Psoas muscle (tissue), 7 donors: ENCODE measurements at regions not wholly inside any gene's neighbourhood (a gene's known extent, or its start where the extent isn't known, plus 50 kb on each side); places are given as distances from the start of the nearest gene placed in this dataset.
A peak's percentile ranks its signal among the peaks of the same experiment; 100 is the strongest.

Experiments
- ATAC-seq, 4 donors: fragments of 200-7000 bp; cut with Tn5 transposase; one replicate each; pipeline ENCODE4 v1.9.1; 2020; ENCODE audit warnings: moderate library complexity in 3 of 4, mild to moderate bottlenecking in 2 of 4
- DNase-seq, 2 donors: peaks; one replicate each; pipeline ENCODE4 v3.0.0-alpha.2; 2020
- H3K27ac ChIP-seq: fragments of 200-600 bp; one replicate; pipeline ENCODE4 v1.8.0; 2022
- H3K27me3 ChIP-seq, 3 donors: fragments of 200-600 bp in 1 of 3; one replicate each; pipeline versions ENCODE4 v1.6.1 to v1.8.0; 2013 to 2022; ENCODE audit warnings: low read length in 2 of 3, mild to moderate bottlenecking in 2 of 3, moderate library complexity in 1 of 3; ENCODE audit not compliant: insufficient read depth in 3 of 3
- H3K36me3 ChIP-seq, 2 donors: fragments of 200-600 bp in 1 of 2; one replicate each; pipeline versions ENCODE4 v1.6.1 to v1.8.0; 2013 to 2022; ENCODE audit warnings: low read depth in 1 of 2, mild to moderate bottlenecking in 1 of 2, moderate library complexity in 1 of 2; ENCODE audit not compliant: insufficient read depth in 1 of 2
- H3K4me1 ChIP-seq: fragments of 200-600 bp; one replicate; pipeline ENCODE4 v1.8.0; 2022
- H3K4me3 ChIP-seq: fragments of 200-600 bp; one replicate; pipeline ENCODE4 v1.8.0; 2022; ENCODE audit warnings: mild to moderate bottlenecking
- H3K9me3 ChIP-seq: fragments of 200-600 bp; one replicate; pipeline ENCODE4 v1.8.0; 2022
- CTCF ChIP-seq: fragments of 200-600 bp; IDR thresholded peaks from one replicate; pipeline ENCODE4 v1.8.0; 2022; ENCODE audit warnings: antibody characterized with exemption
- WGBS, 3 donors: extraction: QIAGEN DNeasy Blood & Tissue Kit; methylation state at CpG; one replicate each; pipeline versions ENCODE4 v1.1.6 to v1.1.7; 2013; 5-methylcytosine and 5-hydroxymethylcytosine counted together
- intact Hi-C, 2 donors: fragments of 100-400 bp; cut with DNase I; formaldehyde crosslinking; loops; one replicate each; pipeline versions ENCODE4 v1.11.0 to v1.14.2; 2022
- donor health status: healthy with polysubstance abuse.
- donor health status: DM: no; HTN: no; CAD: no; lungs with moderate emphysema.
- donor health status: Bipolar disorder and iron deficiency.
- donor health status: healthy.
- donor health status: DM: yes; HTN: yes; CAD: no.
- donor health status: DM: no; HTN: no; CAD: no.
- donor health status: DM: yes; HTN: yes; CAD: no.

DNA sequence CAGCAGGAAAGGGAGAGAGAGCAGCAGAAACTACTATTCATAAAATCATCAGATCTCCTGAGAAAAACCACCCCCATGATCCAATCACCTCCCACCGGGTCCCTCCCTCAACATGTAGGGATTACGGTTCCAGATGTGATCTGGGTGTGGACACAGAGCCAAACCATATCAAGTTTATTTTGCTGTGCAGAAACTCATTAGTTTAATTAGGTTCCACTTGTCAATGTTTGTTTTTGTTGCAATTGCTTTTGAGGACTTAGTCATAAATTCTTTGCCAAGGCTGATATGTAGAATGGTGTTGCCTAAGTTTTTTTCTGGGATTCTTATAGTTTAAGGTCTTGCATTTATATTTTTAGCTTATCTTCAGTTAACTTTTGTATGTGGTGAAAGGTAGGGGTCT, 422.0 kb upstream of the HS3ST5 start:
- ATAC-seq (no peak), DNase-seq (no peak)
- H3K9me3 ChIP-seq = no peaks in the 10 kb centered on the region
- H3K27me3 ChIP-seq = no peaks in the 10 kb centered on the region
- no peaks in the 10 kb centered on the region for H3K36me3 ChIP-seq
- H3K4me1 ChIP-seq = no peaks in the 10 kb centered on the region
- H3K4me3 ChIP-seq = no peak overlapping the region
- intact Hi-C loops = no loop called here
- 76 to 88% (median 80%) methylated on average over 2 of the region's 2 CpGs for WGBS, 3 donors
- TF ChIP-seq CTCF = no peak
- no peak overlapping the region for H3K27ac ChIP-seq

GRCh38 chr6:114762145-114762544, 419.3 kb upstream of the HS3ST5 start:
- Histone ChIP-seq H3K4me3 (no peak overlapping the region), H3K27me3 (no peaks in the 10 kb centered on the region), H3K36me3 (no peaks in the 10 kb centered on the region), H3K4me1 (no peaks in the 10 kb centered on the region), H3K27ac (no peak overlapping the region), H3K9me3 (no peaks in the 10 kb centered on the region)
- no peak for TF ChIP-seq CTCF
- ATAC-seq (no peak), DNase-seq (no peak)
- intact Hi-C loops = no loop called here
- 34 to 53% (median 47%) methylated on average over 4 of the region's 4 CpGs for WGBS, 3 donors

- Histone ChIP-seq H3K27ac (no peak overlapping the region), H3K36me3 (no peaks in the 10 kb centered on the region), H3K4me1 (no peaks in the 10 kb centered on the region), H3K27me3 (no peaks in the 10 kb centered on the region), H3K4me3 (no peak overlapping the region), H3K9me3 (no peaks in the 10 kb centered on the region)
- WGBS, 3 donors = 21 to 33% (median 27%) methylated on average over 6 of the region's 6 CpGs
- DNase-seq = no peak
- intact Hi-C loops = loop anchor here in 1 of 2 donors (5.0 kb wide), 1 partner anchor 1149 kb away; no protein-coding TSS in a partner anchor
- no peak for ATAC-seq
- peak; percentile 51 for TF ChIP-seq CTCF
Observed at GRCh38 chr6:114747995-114748625, 405.3 kb upstream of the HS3ST5 start.

GRCh38 chr6:114740547-114740946, 397.7 kb upstream of the HS3ST5 start:
- WGBS, 3 donors = 61 to 72% (median 64%) methylated on average over 2 of the region's 2 CpGs
- Histone ChIP-seq H3K27me3 (no peaks in the 10 kb centered on the region), H3K4me1 (no peaks in the 10 kb centered on the region), H3K9me3 (no peaks in the 10 kb centered on the region), H3K36me3 (no peaks in the 10 kb centered on the region), H3K4me3 (no peak overlapping the region), H3K27ac (no peak overlapping the region)
- no peak for DNase-seq
- TF ChIP-seq CTCF = no peak
- peak in 2 of 4 donors; percentile 74 to 89 for ATAC-seq
- intact Hi-C loops = no loop called here

DNA sequence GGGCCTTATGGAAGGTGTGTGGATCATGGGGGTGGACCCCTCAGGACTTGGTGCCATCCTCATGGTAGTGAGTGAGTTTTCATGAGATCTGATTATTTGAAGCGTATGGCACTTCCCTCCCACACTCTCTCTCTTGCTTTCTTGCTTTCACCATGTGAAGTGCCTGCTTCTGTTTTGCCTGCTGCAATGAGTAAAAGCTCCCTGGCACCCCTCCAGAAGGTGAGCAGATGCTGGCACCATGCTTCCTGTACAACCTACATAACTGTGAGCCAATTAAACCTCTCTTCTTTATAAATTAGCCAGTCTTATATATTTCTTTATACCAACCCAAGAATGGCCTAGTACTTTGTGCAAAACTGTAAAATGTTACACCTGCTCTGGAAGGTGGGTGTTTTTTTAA, 396.8 kb upstream of the HS3ST5 start:
- 80 to 100% (median 88%) methylated on average over 1 of the region's 1 CpG for WGBS, 3 donors
- no peak overlapping the region for H3K27ac ChIP-seq
- no peaks in the 10 kb centered on the region for H3K9me3 ChIP-seq
- no peak for DNase-seq
- no peaks in the 10 kb centered on the region for H3K36me3 ChIP-seq
- no peaks in the 10 kb centered on the region for H3K27me3 ChIP-seq
- no peak overlapping the region for H3K4me3 ChIP-seq
- no peak for TF ChIP-seq CTCF
- intact Hi-C loops = no loop called here
- H3K4me1 ChIP-seq = no peaks in the 10 kb centered on the region
- ATAC-seq = no peak
